ENCODE measurements at regions not wholly inside any gene's neighbourhood (a gene's known extent, or its start where the extent isn't known, plus 50 kb on each side); places are given as distances from the start of the nearest gene placed in this dataset.

GRCh38 chr18:29711932-29712331 is 1330.6 kb downstream of the DSC3 start (continued):
- TF ChIP-seq, protein P1, sequence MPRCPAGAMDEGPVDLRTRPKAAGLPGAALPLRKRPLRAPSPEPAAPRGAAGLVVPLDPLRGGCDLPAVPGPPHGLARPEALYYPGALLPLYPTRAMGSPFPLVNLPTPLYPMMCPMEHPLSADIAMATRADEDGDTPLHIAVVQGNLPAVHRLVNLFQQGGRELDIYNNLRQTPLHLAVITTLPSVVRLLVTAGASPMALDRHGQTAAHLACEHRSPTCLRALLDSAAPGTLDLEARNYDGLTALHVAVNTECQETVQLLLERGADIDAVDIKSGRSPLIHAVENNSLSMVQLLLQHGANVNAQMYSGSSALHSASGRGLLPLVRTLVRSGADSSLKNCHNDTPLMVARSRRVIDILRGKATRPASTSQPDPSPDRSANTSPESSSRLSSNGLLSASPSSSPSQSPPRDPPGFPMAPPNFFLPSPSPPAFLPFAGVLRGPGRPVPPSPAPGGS (IDR thresholded peaks at IDR 0.05; ENCODE audit: borderline replicate concordance, insufficient read depth, low read depth, low read length, poor library complexity, severe bottlenecking) = no peak
- TF ChIP-seq NBN (IDR thresholded peaks at IDR 0.05) (no peak), ZSCAN29 (IDR thresholded peaks at IDR 0.05) (no peak), CEBPB (IDR thresholded peaks at IDR 0.05; ENCODE audit: borderline replicate concordance in 1 of 2, low read depth in 2 of 2, low read length in 2 of 2) (no peak), CHD2 (IDR thresholded peaks at IDR 0.05; ENCODE audit: borderline replicate concordance, low read depth, low read length) (no peak), GATAD2B (conservative IDR thresholded peaks at IDR 0.05; ENCODE audit: low read depth) (no peak), IKZF1 (conservative IDR thresholded peaks at IDR 0.05) (no peak), ZBTB4 (CRISPR knock-in tag; IDR thresholded peaks at IDR 0.05) (no peak), BHLHE40 (IDR thresholded peaks at IDR 0.05; ENCODE audit: borderline replicate concordance in 1 of 2, low read depth in 2 of 2, low read length in 1 of 2) (no peak)
- TF ChIP-seq, protein P2, sequence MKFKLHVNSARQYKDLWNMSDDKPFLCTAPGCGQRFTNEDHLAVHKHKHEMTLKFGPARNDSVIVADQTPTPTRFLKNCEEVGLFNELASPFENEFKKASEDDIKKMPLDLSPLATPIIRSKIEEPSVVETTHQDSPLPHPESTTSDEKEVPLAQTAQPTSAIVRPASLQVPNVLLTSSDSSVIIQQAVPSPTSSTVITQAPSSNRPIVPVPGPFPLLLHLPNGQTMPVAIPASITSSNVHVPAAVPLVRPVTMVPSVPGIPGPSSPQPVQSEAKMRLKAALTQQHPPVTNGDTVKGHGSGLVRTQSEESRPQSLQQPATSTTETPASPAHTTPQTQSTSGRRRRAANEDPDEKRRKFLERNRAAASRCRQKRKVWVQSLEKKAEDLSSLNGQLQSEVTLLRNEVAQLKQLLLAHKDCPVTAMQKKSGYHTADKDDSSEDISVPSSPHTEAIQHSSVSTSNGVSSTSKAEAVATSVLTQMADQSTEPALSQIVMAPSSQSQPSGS (IDR thresholded peaks at IDR 0.05; ENCODE audit: low read length) = no peak
